SK-N-MC (cell line): ENCODE measurements at regions not wholly inside any gene's neighbourhood (a gene's known extent, or its start where the extent isn't known, plus 50 kb on each side); places are given as distances from the start of the nearest gene placed in this dataset.

Experiments used
- EZH2 ChIP-seq: fragments of 200-600 bp; sonication (generic); IDR thresholded peaks from one replicate; pipeline ENCODE4 v1.6.1; 2017; ENCODE audit warnings: antibody characterized with exemption
- FOXP2 ChIP-seq: optimal IDR thresholded peaks from 2 replicates; pipeline ENCODE3; 2011; ENCODE audit warnings: mild to moderate bottlenecking, moderate library complexity; ENCODE audit not compliant: insufficient read depth; ENCODE audit errors: extremely low read length, control extremely low read depth
- POLR2AphosphoS5 ChIP-seq: IDR thresholded peaks from 2 replicates; pipeline ENCODE4 v1.6.1; 2012; ENCODE audit warnings: mild to moderate bottlenecking, low read depth, low read length, borderline replicate concordance

GRCh38 chrX:22698151-22698550 is 301.6 kb upstream of the DDX53 start:
- TF ChIP-seq FOXP2 (no peak), EZH2 (no peak), POLR2AphosphoS5 (no peak)
